ENCODE measurements at regions not wholly inside any gene's neighbourhood (a gene's known extent, or its start where the extent isn't known, plus 50 kb on each side); places are given as distances from the start of the nearest gene placed in this dataset.

DNA sequence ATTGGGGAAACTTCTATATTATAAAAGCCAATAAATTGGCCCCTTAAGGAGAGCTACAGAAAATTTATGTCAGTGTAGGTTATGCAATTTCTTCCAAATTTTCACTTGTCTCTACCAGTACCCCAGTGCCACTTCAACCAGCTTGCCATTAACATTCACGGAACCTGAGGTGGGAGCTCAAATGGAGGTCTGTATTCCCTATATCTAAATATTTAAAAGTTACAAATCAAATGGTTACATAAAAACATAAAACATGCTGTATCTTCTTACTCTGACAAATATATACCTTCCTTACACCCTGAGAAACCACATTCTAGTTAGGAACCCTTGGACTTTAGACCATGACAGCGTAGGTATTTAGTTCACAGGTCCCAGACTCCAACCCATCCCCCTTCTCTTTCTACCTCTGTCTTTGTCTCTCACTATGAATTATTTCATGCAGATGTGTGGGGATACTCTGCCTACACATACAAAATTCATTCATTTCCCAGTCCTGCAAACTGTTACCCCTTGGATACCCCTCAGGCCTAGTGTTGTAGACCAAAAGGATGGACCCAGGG is 127.8 kb upstream of the PMFBP1 start:
- Histone ChIP-seq H3K36me3 (ENCODE audit: control insufficient read depth, low read length) (no peaks in the 10 kb centered on the region), H3K4me1 (ENCODE audit: control insufficient read depth, low read length) (no peaks in the 10 kb centered on the region), H4K20me1 (ENCODE audit: control insufficient read depth, insufficient read depth, low read depth, low read length) (no peaks in the 10 kb centered on the region), H3K27ac (ENCODE audit: low read depth, low read length) (no peak overlapping the region), H3K27me3 (ENCODE audit: control insufficient read depth, low read length) (no peaks in the 10 kb centered on the region), H3K4me3 (ENCODE audit: low read length) (no peak overlapping the region), H3K9me3 (ENCODE audit: control insufficient read depth, insufficient read depth, low read length) (no peaks in the 10 kb centered on the region), H3K79me2 (ENCODE audit: control insufficient read depth, low read length) (no peaks in the 10 kb centered on the region), H3K9me2 (replicated peaks; ENCODE audit: control insufficient read depth, low read length) (no peaks in the 10 kb centered on the region), H3K4me2 (ENCODE audit: low read length) (no peak overlapping the region), H3F3A (ENCODE audit: control insufficient read depth, insufficient read depth) (no peaks in the 10 kb centered on the region)
- TF ChIP-seq, protein P1, sequence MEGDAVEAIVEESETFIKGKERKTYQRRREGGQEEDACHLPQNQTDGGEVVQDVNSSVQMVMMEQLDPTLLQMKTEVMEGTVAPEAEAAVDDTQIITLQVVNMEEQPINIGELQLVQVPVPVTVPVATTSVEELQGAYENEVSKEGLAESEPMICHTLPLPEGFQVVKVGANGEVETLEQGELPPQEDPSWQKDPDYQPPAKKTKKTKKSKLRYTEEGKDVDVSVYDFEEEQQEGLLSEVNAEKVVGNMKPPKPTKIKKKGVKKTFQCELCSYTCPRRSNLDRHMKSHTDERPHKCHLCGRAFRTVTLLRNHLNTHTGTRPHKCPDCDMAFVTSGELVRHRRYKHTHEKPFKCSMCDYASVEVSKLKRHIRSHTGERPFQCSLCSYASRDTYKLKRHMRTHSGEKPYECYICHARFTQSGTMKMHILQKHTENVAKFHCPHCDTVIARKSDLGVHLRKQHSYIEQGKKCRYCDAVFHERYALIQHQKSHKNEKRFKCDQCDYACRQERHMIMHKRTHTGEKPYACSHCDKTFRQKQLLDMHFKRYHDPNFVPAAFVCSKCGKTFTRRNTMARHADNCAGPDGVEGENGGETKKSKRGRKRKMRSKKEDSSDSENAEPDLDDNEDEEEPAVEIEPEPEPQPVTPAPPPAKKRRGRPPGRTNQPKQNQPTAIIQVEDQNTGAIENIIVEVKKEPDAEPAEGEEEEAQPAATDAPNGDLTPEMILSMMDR (IDR thresholded peaks at IDR 0.05; ENCODE audit: low read depth, low read length, poor library complexity, severe bottlenecking) = no peak
- no peak for TF ChIP-seq EZH2phosphoT487 (IDR thresholded peaks at IDR 0.05; ENCODE audit: borderline replicate concordance, low read length)

DNA sequence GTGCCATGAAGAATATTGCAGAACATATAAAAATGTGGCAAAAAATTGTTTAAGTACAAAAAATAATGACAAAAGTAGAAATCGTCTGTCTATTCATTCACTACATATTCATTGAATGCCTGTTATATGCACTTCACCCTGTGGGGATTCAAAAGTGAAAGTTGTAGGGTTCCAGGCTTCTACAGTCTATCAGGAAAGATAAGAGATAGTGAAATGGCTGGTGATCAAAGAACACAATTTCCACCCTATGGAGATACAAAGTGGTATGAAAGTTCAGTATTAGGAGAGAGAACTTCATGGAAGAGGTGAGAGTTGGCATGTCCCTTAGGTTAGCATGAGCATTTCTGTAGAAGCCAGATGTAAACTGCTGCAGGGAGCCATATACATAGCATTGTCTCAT is 127.0 kb upstream of the PMFBP1 start:
- no peak overlapping the region for H3K4me3 ChIP-seq (ENCODE audit: low read length)
- no peaks in the 10 kb centered on the region for H3K79me2 ChIP-seq (ENCODE audit: control insufficient read depth, low read length)
- no peaks in the 10 kb centered on the region for H4K20me1 ChIP-seq (ENCODE audit: control insufficient read depth, insufficient read depth, low read depth, low read length)
- TF ChIP-seq EZH2phosphoT487 (IDR thresholded peaks at IDR 0.05; ENCODE audit: borderline replicate concordance, low read length) = no peak
- TF ChIP-seq, protein P1 (IDR thresholded peaks at IDR 0.05; ENCODE audit: low read depth, low read length, poor library complexity, severe bottlenecking) = no peak
- no peaks in the 10 kb centered on the region for H3K9me3 ChIP-seq (ENCODE audit: control insufficient read depth, insufficient read depth, low read length)
- H3F3A ChIP-seq (ENCODE audit: control insufficient read depth, insufficient read depth) = no peaks in the 10 kb centered on the region
- no peak overlapping the region for H3K4me2 ChIP-seq (ENCODE audit: low read length)
- H3K36me3 ChIP-seq (ENCODE audit: control insufficient read depth, low read length) = no peaks in the 10 kb centered on the region
- H3K9me2 ChIP-seq (replicated peaks; ENCODE audit: control insufficient read depth, low read length) = no peaks in the 10 kb centered on the region
- H3K27ac ChIP-seq (ENCODE audit: low read depth, low read length) = no peak overlapping the region
- H3K4me1 ChIP-seq (ENCODE audit: control insufficient read depth, low read length) = no peaks in the 10 kb centered on the region
- no peaks in the 10 kb centered on the region for H3K27me3 ChIP-seq (ENCODE audit: control insufficient read depth, low read length)

DNA sequence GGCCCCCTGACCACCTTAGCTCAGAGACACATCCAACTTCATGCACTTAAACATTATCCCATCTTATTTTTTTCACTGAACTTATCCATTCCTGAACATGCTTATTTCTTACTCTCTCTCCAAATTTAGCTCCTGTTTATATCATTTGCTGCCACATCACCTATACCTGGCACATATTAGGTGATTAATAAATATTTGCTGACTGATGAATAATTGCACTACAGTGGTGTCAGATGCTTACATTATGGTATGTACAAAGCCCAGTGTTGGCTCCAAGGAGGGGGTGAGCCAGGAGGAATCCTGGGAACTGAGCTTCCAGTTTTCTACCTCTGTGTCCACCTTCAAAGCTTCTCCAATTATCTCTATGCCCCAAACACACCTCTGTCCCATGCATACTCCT is 124.0 kb upstream of the PMFBP1 start:
- no peak for TF ChIP-seq EZH2phosphoT487 (IDR thresholded peaks at IDR 0.05; ENCODE audit: borderline replicate concordance, low read length)
- TF ChIP-seq, protein P1 (IDR thresholded peaks at IDR 0.05; ENCODE audit: low read depth, low read length, poor library complexity, severe bottlenecking) = no peak
- Histone ChIP-seq H3K27me3 (ENCODE audit: control insufficient read depth, low read length) (no peaks in the 10 kb centered on the region), H3K36me3 (ENCODE audit: control insufficient read depth, low read length) (no peaks in the 10 kb centered on the region), H3K9me3 (ENCODE audit: control insufficient read depth, insufficient read depth, low read length) (no peaks in the 10 kb centered on the region), H3K9me2 (replicated peaks; ENCODE audit: control insufficient read depth, low read length) (no peaks in the 10 kb centered on the region), H3K4me2 (ENCODE audit: low read length) (no peak overlapping the region), H3K79me2 (ENCODE audit: control insufficient read depth, low read length) (no peaks in the 10 kb centered on the region), H4K20me1 (ENCODE audit: control insufficient read depth, insufficient read depth, low read depth, low read length) (no peaks in the 10 kb centered on the region), H3F3A (ENCODE audit: control insufficient read depth, insufficient read depth) (no peaks in the 10 kb centered on the region), H3K4me3 (ENCODE audit: low read length) (no peak overlapping the region), H3K4me1 (ENCODE audit: control insufficient read depth, low read length) (no peaks in the 10 kb centered on the region), H3K27ac (ENCODE audit: low read depth, low read length) (no peak overlapping the region)

Measured in DOHH2 (cell line).